CD4-positive, CD25-positive, alpha-beta regulatory T cell (primary cell): ENCODE measurements at regions not wholly inside any gene's neighbourhood (a gene's known extent, or its start where the extent isn't known, plus 50 kb on each side); places are given as distances from the start of the nearest gene placed in this dataset.
"Not testable (repeated sequence)": the region's sequence is repeated elsewhere in the genome, so short reads cannot be mapped to it uniquely, and the experiment has no call there.

Source experiments
- ATAC-seq, 2 donors: fragments of 150-1000 bp; cut with Tn5 transposase; one replicate each; pipeline ENCODE4 v1.10.0; 2021; ENCODE audit warnings: low read depth in 2 of 2, moderate number of reproducible peaks in 2 of 2, moderate library complexity in 1 of 2
- DNase-seq, 3 donors: peaks; one replicate each; pipeline versions ENCODE4 v3.0.0 to v3.0.0-alpha.2; 2012 to 2022; ENCODE audit warnings: mixed read lengths in 1 of 3
- H3K27ac ChIP-seq: one replicate; pipeline ENCODE4 v1.7.0; 2013; ENCODE audit warnings: mild to moderate bottlenecking, low read length; ENCODE audit not compliant: insufficient read depth, poor library complexity, severe bottlenecking
- H3K27me3 ChIP-seq: one replicate; pipeline ENCODE4 v1.7.0; 2013; ENCODE audit warnings: low read length; ENCODE audit not compliant: control insufficient read depth, insufficient read depth
- H3K36me3 ChIP-seq: one replicate; pipeline ENCODE4 v1.7.0; 2013; ENCODE audit warnings: mild to moderate bottlenecking, low read length, moderate library complexity; ENCODE audit not compliant: control insufficient read depth, insufficient read depth
- H3K4me1 ChIP-seq: 2 replicates; pipeline ENCODE4 v1.7.0; 2013; ENCODE audit warnings: mild to moderate bottlenecking, low read length; ENCODE audit not compliant: insufficient read depth, control insufficient read depth, poor library complexity, severe bottlenecking
- H3K4me3 ChIP-seq: one replicate; pipeline ENCODE4 v1.7.0; 2013; ENCODE audit warnings: low read depth, mild to moderate bottlenecking, low read length, moderate library complexity
- H3K9me3 ChIP-seq, 2 experiments: 1 replicate in 1 of 2; 2 replicates in 1 of 2; pipeline ENCODE4 v1.7.0; 2013; ENCODE audit warnings: low read length in 2 of 2, mild to moderate bottlenecking in 1 of 2, moderate library complexity in 1 of 2; ENCODE audit not compliant: control insufficient read depth in 2 of 2
- H3K27ac Mint-ChIP-seq, 3 donors: one replicate each; pipeline ENCODE4 v1.8.0; 2020 to 2022; ENCODE audit warnings: mild to moderate bottlenecking in 3 of 3, mixed read lengths in 3 of 3, moderate library complexity in 2 of 3
- H3K27me3 Mint-ChIP-seq: one replicate; pipeline ENCODE4 v1.8.0; 2022; ENCODE audit warnings: mild to moderate bottlenecking, mixed read lengths
- H3K36me3 Mint-ChIP-seq: one replicate; pipeline ENCODE4 v1.8.0; 2020; ENCODE audit warnings: mixed read lengths
- H3K4me1 Mint-ChIP-seq, 4 donors: one replicate each; pipeline ENCODE4 v1.8.0; 2020 to 2022; ENCODE audit warnings: mixed read lengths in 4 of 4, mild to moderate bottlenecking in 1 of 4
- H3K4me3 Mint-ChIP-seq, 4 donors: one replicate each; pipeline ENCODE4 v1.8.0; 2020 to 2022; ENCODE audit warnings: mild to moderate bottlenecking in 4 of 4, mixed read lengths in 4 of 4, moderate library complexity in 3 of 4
- H3K9me3 Mint-ChIP-seq, 7 donors: one replicate each; pipeline ENCODE4 v1.8.0; 2020 to 2022; ENCODE audit warnings: mixed read lengths in 7 of 7, mild to moderate bottlenecking in 3 of 7, moderate library complexity in 2 of 7

DNA sequence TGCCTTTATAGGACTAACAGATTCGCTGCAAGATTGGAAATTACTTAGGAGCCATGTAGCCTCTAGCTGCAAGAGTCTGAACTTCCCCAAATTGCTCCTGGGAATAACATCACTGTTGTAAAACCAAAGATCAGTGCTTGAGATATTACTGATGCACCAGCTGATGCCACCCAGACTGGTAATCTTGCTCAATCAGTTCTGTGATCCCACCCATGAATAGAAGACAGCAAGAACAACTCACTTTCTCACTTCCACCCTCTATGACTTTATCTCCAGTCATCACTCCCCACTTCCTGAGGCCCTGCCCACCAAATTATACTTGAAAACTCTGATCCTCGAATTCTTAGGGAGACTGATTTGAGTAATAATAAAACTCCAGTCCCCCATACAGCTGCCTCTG is 1011.1 kb downstream of the PLA2G4A start:
- H3K36me3 ChIP-seq = no peaks in the 10 kb centered on the region
- Mint-ChIP-seq H3K27ac (no peak overlapping the region), H3K27me3 (no peaks in the 10 kb centered on the region), H3K9me3 (peaks cover 0 to 17% (median 4%) of the 10 kb centered on the region in 7 donors), H3K4me1 (no peaks in the 10 kb centered on the region), H3K4me3 (no peak overlapping the region), H3K36me3 (no peaks in the 10 kb centered on the region)
- ATAC-seq = no peak
- no peak for DNase-seq
- H3K27ac ChIP-seq = no peak overlapping the region
- H3K4me1 ChIP-seq = no peaks in the 10 kb centered on the region
- H3K27me3 ChIP-seq = no peaks in the 10 kb centered on the region
- no peak overlapping the region for H3K4me3 ChIP-seq
- H3K9me3 ChIP-seq = no peaks in the 10 kb centered on the region

DNA sequence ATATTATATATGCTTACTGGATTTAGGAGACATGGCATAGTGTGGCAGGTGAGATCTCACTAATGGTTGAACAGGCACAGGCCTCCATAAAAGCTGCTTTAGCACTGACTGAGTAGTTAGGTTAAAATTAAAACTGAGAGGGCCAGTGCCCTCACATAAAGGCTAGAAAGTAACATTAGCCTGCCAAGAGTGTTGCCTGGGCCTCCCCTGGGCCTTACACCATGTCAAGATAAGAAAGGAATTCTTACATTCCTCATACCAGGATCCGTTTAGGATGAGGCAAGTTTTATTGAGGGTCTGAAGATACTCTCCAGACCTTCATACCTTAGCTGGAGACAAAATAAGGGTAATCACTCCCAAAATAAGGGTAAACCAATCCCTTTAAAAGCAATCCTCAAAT is 1011.8 kb downstream of the PLA2G4A start:
- H3K4me3 ChIP-seq = no peak overlapping the region
- H3K4me1 ChIP-seq = no peaks in the 10 kb centered on the region
- Mint-ChIP-seq H3K4me1 (no peaks in the 10 kb centered on the region), H3K4me3 (no peak overlapping the region), H3K27me3 (no peaks in the 10 kb centered on the region), H3K27ac (no peak overlapping the region), H3K9me3 (peaks cover 0 to 21% (median 8%) of the 10 kb centered on the region in 7 donors), H3K36me3 (no peaks in the 10 kb centered on the region)
- no peaks in the 10 kb centered on the region for H3K27me3 ChIP-seq
- no peaks in the 10 kb centered on the region for H3K36me3 ChIP-seq
- DNase-seq (no peak), ATAC-seq (no peak)
- H3K9me3 ChIP-seq = no peaks in the 10 kb centered on the region
- H3K27ac ChIP-seq = no peak overlapping the region

DNA sequence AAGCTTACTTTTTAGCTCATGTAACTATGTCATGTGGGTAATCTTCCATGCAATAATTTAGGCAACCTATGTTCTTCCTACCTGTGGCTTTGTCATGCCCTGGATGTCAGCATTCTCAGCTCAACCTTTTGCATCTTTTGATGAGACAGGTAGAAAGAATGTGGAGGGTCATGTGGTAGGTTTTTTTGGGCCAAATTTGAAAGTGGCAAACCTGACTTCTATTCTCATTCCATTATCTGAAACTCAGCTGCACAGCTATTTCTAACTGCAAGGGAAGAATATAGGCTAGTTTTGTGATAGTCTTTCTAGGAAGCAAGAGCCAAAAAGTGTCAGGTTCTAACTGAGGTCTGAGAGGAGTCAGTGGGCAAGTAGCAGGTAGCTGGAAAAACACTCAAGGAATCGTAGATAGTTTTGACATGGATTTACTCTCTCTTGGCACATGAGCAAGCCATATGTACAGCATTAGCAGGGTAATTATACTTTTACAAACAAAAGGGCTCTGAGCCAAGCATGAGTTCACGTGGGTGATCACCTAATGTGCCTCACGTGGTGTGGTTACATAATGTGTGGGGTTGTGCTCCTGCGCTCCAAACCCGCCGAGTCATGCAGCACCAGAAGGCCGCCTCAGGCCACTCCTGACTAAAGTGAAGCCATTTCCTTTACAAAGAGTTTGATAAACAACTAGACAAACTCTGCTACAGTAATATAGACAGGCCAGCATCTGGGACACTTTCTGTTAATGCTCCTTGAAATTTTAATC is 1013.8 kb downstream of the PLA2G4A start:
- DNase-seq (no peak), ATAC-seq (no peak)
- H3K4me3 ChIP-seq = no peak overlapping the region
- Mint-ChIP-seq H3K4me3 (no peak overlapping the region), H3K4me1 (no peaks in the 10 kb centered on the region), H3K27ac (no peak overlapping the region), H3K9me3 (peaks cover 2 to 20% (median 10%) of the 10 kb centered on the region in 7 donors), H3K36me3 (no peaks in the 10 kb centered on the region), H3K27me3 (no peaks in the 10 kb centered on the region)
- no peaks in the 10 kb centered on the region for H3K27me3 ChIP-seq
- H3K4me1 ChIP-seq = no peaks in the 10 kb centered on the region
- no peak overlapping the region for H3K27ac ChIP-seq
- no peaks in the 10 kb centered on the region for H3K36me3 ChIP-seq
- H3K9me3 ChIP-seq = no peaks in the 10 kb centered on the region

DNA sequence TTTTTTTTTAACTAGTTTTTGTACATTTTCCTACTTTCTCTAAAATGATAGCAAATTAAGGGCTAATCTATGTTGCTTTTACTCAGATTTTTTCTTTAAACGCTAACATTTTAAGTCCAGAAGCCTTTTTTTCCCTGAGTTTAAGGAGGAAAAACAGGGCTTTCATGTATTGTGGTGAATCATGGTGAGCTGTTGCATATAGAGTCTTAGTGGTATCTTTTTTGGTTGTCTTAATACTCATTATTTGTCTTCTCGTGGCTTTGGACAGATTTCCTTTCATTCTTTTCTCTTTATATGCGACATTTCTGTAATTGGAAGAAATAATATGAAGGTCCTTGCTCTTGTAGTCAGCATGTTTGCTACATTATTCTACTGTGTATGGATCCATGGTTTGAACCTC is 1015.6 kb downstream of the PLA2G4A start:
- no peaks in the 10 kb centered on the region for H3K4me1 Mint-ChIP-seq
- H3K9me3 ChIP-seq = no peaks in the 10 kb centered on the region
- H3K36me3 ChIP-seq = no peaks in the 10 kb centered on the region
- peaks cover 0 to 22% (median 9%) of the 10 kb centered on the region in 7 donors for H3K9me3 Mint-ChIP-seq
- no peaks in the 10 kb centered on the region for H3K27me3 ChIP-seq
- H3K4me3 Mint-ChIP-seq = no peak overlapping the region
- no peak overlapping the region for H3K27ac Mint-ChIP-seq
- no peaks in the 10 kb centered on the region for H3K27me3 Mint-ChIP-seq
- DNase-seq = no peak
- no peak for ATAC-seq
- no peaks in the 10 kb centered on the region for H3K36me3 Mint-ChIP-seq
- no peak overlapping the region for H3K4me3 ChIP-seq
- H3K27ac ChIP-seq = no peak overlapping the region
- no peaks in the 10 kb centered on the region for H3K4me1 ChIP-seq

DNA sequence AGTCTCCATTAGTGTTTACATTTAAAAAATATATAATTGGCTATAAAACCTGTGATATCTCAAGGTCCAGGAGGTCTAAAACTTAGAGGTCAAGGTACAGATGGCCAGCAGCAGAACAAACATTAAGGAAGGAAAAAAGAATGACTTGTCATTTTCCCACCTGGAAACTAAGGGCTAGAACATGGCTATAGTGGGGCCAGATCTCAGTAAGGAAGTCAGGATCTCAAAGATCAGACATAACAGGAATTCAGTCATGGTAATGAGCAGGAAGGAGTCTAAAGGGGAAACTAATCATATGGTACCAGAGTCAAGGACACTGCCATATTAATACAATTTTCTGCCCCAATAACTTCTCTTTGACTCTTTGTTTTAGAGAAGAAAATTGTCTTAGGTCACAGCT is 1018.8 kb downstream of the PLA2G4A start:
- H3K9me3 Mint-ChIP-seq = peaks cover 0 to 21% (median 9%) of the 10 kb centered on the region in 7 donors
- no peaks in the 10 kb centered on the region for H3K4me1 ChIP-seq
- H3K4me3 Mint-ChIP-seq = no peak overlapping the region
- H3K27me3 Mint-ChIP-seq = no peaks in the 10 kb centered on the region
- H3K27ac ChIP-seq = no peak overlapping the region
- H3K36me3 Mint-ChIP-seq = no peaks in the 10 kb centered on the region
- no peak overlapping the region for H3K4me3 ChIP-seq
- no peak overlapping the region for H3K27ac Mint-ChIP-seq
- no peaks in the 10 kb centered on the region for H3K27me3 ChIP-seq
- DNase-seq (no peak), ATAC-seq (no peak)
- H3K4me1 Mint-ChIP-seq = no peaks in the 10 kb centered on the region
- no peaks in the 10 kb centered on the region for H3K36me3 ChIP-seq
- H3K9me3 ChIP-seq = no peaks in the 10 kb centered on the region

DNA sequence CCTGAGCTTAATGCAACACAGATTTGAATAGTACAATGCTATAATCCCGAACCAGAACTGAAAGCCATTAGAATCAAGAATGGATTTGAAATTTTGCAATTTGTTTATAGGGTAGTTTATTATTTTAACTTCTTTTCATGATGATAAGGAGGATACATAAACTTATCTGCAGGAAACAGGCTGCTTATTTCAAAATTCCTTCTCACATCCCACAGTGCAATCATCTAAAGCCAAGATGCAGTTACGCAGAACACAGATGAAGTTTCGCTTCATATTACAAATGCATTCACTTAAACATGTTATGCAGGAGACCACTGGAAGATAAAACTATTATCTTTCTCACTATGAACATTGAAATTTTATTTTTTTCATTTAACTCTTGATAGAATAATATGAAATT is 1019.6 kb downstream of the PLA2G4A start:
- Mint-ChIP-seq H3K27me3 (no peaks in the 10 kb centered on the region), H3K27ac (no peak overlapping the region), H3K4me1 (no peaks in the 10 kb centered on the region), H3K9me3 (peaks cover 0 to 20% (median 6%) of the 10 kb centered on the region in 7 donors), H3K4me3 (no peak overlapping the region), H3K36me3 (no peaks in the 10 kb centered on the region)
- Histone ChIP-seq H3K27me3 (no peaks in the 10 kb centered on the region), H3K9me3 (no peaks in the 10 kb centered on the region), H3K27ac (no peak overlapping the region), H3K36me3 (no peaks in the 10 kb centered on the region), H3K4me3 (no peak overlapping the region), H3K4me1 (no peaks in the 10 kb centered on the region)
- DNase-seq (no peak), ATAC-seq (no peak)

DNA sequence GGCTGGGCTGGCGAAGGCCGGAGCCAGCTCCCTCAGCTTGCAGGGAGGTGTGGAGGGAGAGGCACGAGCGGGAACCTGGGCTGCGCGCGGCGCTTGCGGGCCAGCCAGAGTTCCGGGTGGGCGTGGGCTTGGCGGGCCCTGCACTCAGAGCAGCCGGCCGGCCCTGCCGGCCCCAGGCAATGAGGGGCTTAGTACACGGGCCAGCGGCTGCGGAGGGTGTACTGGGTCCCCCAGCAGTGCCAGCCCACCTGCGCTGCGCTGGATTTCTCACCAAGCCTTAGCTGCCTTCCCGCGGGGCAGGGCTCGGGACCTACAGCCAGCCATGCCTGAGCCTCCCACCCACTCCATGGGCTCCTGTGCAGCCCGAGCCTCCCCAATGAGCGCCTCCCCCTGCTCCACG is 1021.4 kb downstream of the PLA2G4A start:
- not testable (repeated sequence) for H3K27ac ChIP-seq, H3K27ac Mint-ChIP-seq, H3K4me3 Mint-ChIP-seq, H3K36me3 ChIP-seq, H3K9me3 ChIP-seq, H3K4me1 Mint-ChIP-seq, H3K4me1 ChIP-seq, H3K27me3 ChIP-seq, DNase-seq, H3K27me3 Mint-ChIP-seq, H3K4me3 ChIP-seq, ATAC-seq, H3K36me3 Mint-ChIP-seq
- peaks cover 2 to 17% (median 5%) of the 10 kb centered on the region in 7 donors for H3K9me3 Mint-ChIP-seq

DNA sequence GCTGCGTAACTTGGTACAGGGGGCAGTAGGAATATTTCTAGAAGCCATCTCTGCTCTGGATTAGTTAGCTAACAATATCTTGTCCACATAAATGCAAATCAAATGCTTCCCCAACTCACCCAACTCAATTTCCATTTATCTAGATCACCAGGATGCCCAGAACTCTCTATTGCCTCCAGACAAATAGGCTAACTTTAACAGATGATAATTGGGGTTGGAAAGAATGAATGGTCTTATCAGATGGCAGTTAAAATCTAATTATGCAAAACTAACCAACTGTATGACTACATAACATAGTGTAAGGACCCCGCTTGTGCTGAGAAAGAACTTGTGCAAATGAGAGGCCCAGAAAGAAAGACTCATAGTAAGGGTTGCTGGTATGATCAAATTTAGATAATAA is 1024.8 kb downstream of the PLA2G4A start:
- Mint-ChIP-seq H3K27ac (no peak overlapping the region), H3K4me1 (no peaks in the 10 kb centered on the region), H3K9me3 (peaks cover 0 to 19% (median 5%) of the 10 kb centered on the region in 7 donors), H3K36me3 (no peaks in the 10 kb centered on the region), H3K27me3 (no peaks in the 10 kb centered on the region), H3K4me3 (no peak overlapping the region)
- H3K4me1 ChIP-seq = no peaks in the 10 kb centered on the region
- no peak overlapping the region for H3K4me3 ChIP-seq
- H3K9me3 ChIP-seq = no peaks in the 10 kb centered on the region
- H3K27ac ChIP-seq = no peak overlapping the region
- no peaks in the 10 kb centered on the region for H3K27me3 ChIP-seq
- DNase-seq (no peak), ATAC-seq (no peak)
- H3K36me3 ChIP-seq = no peaks in the 10 kb centered on the region
